ENCODE measurements at regions not wholly inside any gene's neighbourhood (a gene's known extent, or its start where the extent isn't known, plus 50 kb on each side); places are given as distances from the start of the nearest gene placed in this dataset.

DNA sequence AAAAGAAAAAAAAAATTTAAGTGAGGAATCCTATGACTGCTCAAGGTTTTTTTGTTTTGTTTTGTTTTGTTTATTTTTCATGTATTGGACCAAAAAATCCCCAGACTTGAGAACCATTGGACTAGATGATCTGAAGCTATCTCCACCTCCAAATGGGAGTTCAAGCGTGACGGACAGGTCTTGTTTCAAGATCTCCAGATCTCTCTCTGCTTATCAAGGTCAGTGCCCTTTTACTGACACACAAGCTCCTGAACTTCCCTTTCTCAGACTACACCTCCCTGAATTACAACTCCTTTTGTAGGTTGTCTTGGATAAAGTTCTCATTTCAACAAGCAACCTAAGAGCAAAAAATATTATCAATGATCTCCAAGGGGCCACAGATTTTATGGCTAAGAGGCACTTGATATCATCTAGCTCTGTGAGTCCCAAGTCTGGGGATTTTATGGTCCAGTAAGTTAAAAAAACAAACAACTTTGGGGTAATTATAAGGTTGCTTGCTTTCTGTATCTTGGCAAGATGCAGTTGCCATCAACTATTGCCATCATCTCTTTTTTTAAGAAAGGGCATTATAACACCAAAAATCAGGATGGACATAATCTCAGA lies 396.0 kb upstream of the ATP5MC3 start:
- Histone ChIP-seq H3K4me3 (ENCODE audit: low read depth in 1 of 3, low read length in 3 of 3) (no peak overlapping the region), H3K27me3 (ENCODE audit: control insufficient read depth in 4 of 4, insufficient read depth in 4 of 4, low read length in 3 of 4) (no peaks in the 10 kb centered on the region), H3K4me1 (ENCODE audit: control insufficient read depth in 4 of 4, insufficient read depth in 4 of 4, low read length in 3 of 4) (peaks cover 0 to 23% (median 8%) of the 10 kb centered on the region in 4 donors), H3K9ac (ENCODE audit: low read depth in 1 of 2, low read length in 2 of 2) (no peak overlapping the region), H3K27ac (ENCODE audit: low read depth in 1 of 2, low read length in 2 of 2) (no peak overlapping the region), H3K9me3 (ENCODE audit: control insufficient read depth in 4 of 4, low read length in 3 of 4) (no peaks in the 10 kb centered on the region), H3K36me3 (ENCODE audit: control insufficient read depth in 4 of 4, insufficient read depth in 3 of 4, low read depth in 1 of 4, low read length in 3 of 4) (no peaks in the 10 kb centered on the region)
- no peak for DNase-seq (ENCODE audit: low spot score)
- WGBS, result 63% methylated on average over 2 of the region's 2 CpGs
- TF ChIP-seq FOXA2 (IDR thresholded peaks at IDR 0.05) (no peak), RAD21 (IDR thresholded peaks at IDR 0.05) (no peak), YY1 (IDR thresholded peaks at IDR 0.05) (no peak), FOXA1 (IDR thresholded peaks at IDR 0.05) (no peak), GABPA (IDR thresholded peaks at IDR 0.05 in 1 of 2, conservative IDR thresholded peaks at IDR 0.05 in 1 of 2) (no peak), HNF4A (conservative IDR thresholded peaks at IDR 0.05) (no peak)
- TF ChIP-seq, protein P1, sequence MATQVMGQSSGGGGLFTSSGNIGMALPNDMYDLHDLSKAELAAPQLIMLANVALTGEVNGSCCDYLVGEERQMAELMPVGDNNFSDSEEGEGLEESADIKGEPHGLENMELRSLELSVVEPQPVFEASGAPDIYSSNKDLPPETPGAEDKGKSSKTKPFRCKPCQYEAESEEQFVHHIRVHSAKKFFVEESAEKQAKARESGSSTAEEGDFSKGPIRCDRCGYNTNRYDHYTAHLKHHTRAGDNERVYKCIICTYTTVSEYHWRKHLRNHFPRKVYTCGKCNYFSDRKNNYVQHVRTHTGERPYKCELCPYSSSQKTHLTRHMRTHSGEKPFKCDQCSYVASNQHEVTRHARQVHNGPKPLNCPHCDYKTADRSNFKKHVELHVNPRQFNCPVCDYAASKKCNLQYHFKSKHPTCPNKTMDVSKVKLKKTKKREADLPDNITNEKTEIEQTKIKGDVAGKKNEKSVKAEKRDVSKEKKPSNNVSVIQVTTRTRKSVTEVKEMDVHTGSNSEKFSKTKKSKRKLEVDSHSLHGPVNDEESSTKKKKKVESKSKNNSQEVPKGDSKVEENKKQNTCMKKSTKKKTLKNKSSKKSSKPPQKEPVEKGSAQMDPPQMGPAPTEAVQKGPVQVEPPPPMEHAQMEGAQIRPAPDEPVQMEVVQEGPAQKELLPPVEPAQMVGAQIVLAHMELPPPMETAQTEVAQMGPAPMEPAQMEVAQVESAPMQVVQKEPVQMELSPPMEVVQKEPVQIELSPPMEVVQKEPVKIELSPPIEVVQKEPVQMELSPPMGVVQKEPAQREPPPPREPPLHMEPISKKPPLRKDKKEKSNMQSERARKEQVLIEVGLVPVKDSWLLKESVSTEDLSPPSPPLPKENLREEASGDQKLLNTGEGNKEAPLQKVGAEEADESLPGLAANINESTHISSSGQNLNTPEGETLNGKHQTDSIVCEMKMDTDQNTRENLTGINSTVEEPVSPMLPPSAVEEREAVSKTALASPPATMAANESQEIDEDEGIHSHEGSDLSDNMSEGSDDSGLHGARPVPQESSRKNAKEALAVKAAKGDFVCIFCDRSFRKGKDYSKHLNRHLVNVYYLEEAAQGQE (IDR thresholded peaks at IDR 0.05), result no peak

DNA sequence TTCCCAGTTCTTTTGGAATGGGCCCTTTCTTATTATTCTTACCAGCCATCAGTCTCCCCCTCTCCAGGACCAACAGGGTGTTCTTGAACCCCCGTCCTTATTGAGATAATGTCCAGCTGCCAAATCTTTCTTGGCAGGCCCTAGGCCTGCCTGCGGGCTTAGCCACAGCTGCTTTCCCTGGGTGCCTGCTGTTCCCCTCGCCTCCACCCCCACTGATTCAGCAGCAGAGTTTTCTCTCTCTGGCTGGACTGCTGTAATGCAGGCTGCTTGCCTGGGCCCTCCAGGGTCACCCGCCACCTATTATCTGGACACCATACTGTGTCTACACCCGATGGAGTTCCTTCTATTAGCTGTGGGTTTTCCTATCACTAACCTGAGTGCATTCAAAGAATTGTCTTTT lies 395.4 kb upstream of the ATP5MC3 start:
- H3K9ac ChIP-seq (ENCODE audit: low read depth in 1 of 2, low read length in 2 of 2), result no peak overlapping the region
- no peak for TF ChIP-seq RAD21 (IDR thresholded peaks at IDR 0.05)
- no peak for TF ChIP-seq FOXA1 (IDR thresholded peaks at IDR 0.05)
- no peak for TF ChIP-seq JUND (IDR thresholded peaks at IDR 0.05)
- TF ChIP-seq FOXA2 (IDR thresholded peaks at IDR 0.05), result no peak
- TF ChIP-seq YY1 (IDR thresholded peaks at IDR 0.05), result no peak
- no peak for TF ChIP-seq TAF1 (conservative IDR thresholded peaks at IDR 0.05)
- TF ChIP-seq, protein P2, sequence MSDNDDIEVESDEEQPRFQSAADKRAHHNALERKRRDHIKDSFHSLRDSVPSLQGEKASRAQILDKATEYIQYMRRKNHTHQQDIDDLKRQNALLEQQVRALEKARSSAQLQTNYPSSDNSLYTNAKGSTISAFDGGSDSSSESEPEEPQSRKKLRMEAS (IDR thresholded peaks at IDR 0.05), result no peak
- TF ChIP-seq HNF4A (conservative IDR thresholded peaks at IDR 0.05), result no peak
- TF ChIP-seq GABPA (IDR thresholded peaks at IDR 0.05 in 1 of 2, conservative IDR thresholded peaks at IDR 0.05 in 1 of 2), result no peak
- TF ChIP-seq, protein P1 (IDR thresholded peaks at IDR 0.05), result no peak
- no peak for TF ChIP-seq HNF4G (IDR thresholded peaks at IDR 0.05)
- TF ChIP-seq, protein P3, sequence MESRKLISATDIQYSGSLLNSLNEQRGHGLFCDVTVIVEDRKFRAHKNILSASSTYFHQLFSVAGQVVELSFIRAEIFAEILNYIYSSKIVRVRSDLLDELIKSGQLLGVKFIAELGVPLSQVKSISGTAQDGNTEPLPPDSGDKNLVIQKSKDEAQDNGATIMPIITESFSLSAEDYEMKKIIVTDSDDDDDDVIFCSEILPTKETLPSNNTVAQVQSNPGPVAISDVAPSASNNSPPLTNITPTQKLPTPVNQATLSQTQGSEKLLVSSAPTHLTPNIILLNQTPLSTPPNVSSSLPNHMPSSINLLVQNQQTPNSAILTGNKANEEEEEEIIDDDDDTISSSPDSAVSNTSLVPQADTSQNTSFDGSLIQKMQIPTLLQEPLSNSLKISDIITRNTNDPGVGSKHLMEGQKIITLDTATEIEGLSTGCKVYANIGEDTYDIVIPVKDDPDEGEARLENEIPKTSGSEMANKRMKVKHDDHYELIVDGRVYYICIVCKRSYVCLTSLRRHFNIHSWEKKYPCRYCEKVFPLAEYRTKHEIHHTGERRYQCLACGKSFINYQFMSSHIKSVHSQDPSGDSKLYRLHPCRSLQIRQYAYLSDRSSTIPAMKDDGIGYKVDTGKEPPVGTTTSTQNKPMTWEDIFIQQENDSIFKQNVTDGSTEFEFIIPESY (IDR thresholded peaks at IDR 0.05), result no peak
- TF ChIP-seq EGR1 (IDR thresholded peaks at IDR 0.05; ENCODE audit: low read depth in 2 of 2), result no peak
- H3K9me3 ChIP-seq (ENCODE audit: control insufficient read depth in 4 of 4, low read length in 3 of 4), result no peaks in the 10 kb centered on the region
- H3K4me3 ChIP-seq (ENCODE audit: low read depth in 1 of 3, low read length in 3 of 3), result no peak overlapping the region
- H3K27ac ChIP-seq (ENCODE audit: low read depth in 1 of 2, low read length in 2 of 2), result no peak overlapping the region
- DNase-seq (ENCODE audit: low spot score), result no peak
- H3K36me3 ChIP-seq (ENCODE audit: control insufficient read depth in 4 of 4, insufficient read depth in 3 of 4, low read depth in 1 of 4, low read length in 3 of 4), result no peaks in the 10 kb centered on the region
- no peaks in the 10 kb centered on the region for H3K27me3 ChIP-seq (ENCODE audit: control insufficient read depth in 4 of 4, insufficient read depth in 4 of 4, low read length in 3 of 4)
- 76% methylated on average over 5 of the region's 5 CpGs for WGBS
- peaks cover 0 to 23% (median 8%) of the 10 kb centered on the region in 4 donors for H3K4me1 ChIP-seq (ENCODE audit: control insufficient read depth in 4 of 4, insufficient read depth in 4 of 4, low read length in 3 of 4)
